Esophagus muscularis mucosa (tissue), 2 donors: ENCODE measurements at regions not wholly inside any gene's neighbourhood (a gene's known extent, or its start where the extent isn't known, plus 50 kb on each side); places are given as distances from the start of the nearest gene placed in this dataset.

Source experiments
- POLR2A ChIP-seq: fragments of 450-650 bp; IDR thresholded peaks from one replicate; pipeline ENCODE4 v1.6.1; 2017; ENCODE audit warnings: antibody characterized with exemption, moderate library complexity, mild to moderate bottlenecking, low read depth
- POLR2AphosphoS5 ChIP-seq, 2 donors: sonication (generic); formaldehyde crosslinking; IDR thresholded peaks; one replicate each; pipeline ENCODE4 v1.6.1; 2017; ENCODE audit warnings: antibody characterized with exemption in 2 of 2

DNA sequence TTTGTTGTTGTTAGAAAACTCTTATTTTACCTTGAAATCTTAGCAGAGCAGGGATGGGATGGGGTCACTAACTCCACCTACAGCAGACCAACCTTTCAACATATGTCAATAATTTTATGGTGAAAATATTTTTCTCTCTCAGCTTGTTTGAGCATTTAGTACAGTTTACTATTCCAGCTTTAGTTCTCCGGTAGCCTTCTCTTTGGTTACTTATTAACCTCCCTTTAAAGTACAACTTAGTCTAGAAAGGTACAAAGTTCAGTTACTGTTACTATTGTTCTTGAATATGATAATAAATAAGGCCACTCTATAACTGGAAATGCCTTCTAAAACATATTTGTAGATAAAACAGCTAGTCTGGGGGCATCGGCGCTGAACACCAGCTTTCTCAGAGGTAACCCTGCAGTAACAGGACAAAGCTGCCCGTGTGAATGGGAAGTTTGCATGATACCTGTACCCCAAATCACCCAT is 233.3 kb downstream of the PCSK1 start:
- TF ChIP-seq POLR2A (no peak), POLR2AphosphoS5 (IDR thresholded peaks at IDR 0.05) (no peak)
